ENCODE measurements at regions not wholly inside any gene's neighbourhood (a gene's known extent, or its start where the extent isn't known, plus 50 kb on each side); places are given as distances from the start of the nearest gene placed in this dataset.

DNA sequence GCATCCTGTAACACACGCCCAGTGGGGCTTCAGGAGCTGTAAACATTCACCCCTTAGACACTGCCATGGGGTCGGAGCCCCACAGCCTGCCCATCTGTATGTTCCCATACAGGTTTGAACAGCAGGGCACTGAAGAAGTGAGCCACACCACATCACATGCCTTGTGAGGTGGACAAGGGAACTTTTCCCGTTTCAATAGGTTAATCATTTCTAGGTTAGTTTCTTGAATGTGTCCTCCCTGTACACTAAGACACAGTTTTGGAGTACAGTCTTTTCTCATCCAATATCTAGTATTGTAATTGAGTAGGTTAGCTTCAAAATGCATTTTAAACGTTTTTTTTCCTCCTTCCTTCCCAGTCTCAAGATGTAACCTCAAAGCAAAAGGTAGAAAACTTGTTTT, 700.2 kb upstream of the PCDH20 start:
- dilution Hi-C loops (cut with HindIII; ENCODE audit: low sequenced_read_pairs, unreplicated experiment) (no loop called here), intact Hi-C loops (cut with micrococcal nuclease) (no loop called here)

More for the DNA sequence above, 700.2 kb upstream of the PCDH20 start:
- DNase-seq, result no peak
- Histone ChIP-seq H3K27ac (ENCODE audit: insufficient read depth, low read length) (no peak overlapping the region), H3K4ac (ENCODE audit: low read depth, low read length) (no peak overlapping the region), H3K9me3 (ENCODE audit: control insufficient read depth, insufficient read depth, low read length) (no peaks in the 10 kb centered on the region; the same call in 1 of the 2 replicates), H3K36me3 (ENCODE audit: control insufficient read depth, insufficient read depth, low read length) (no peaks in the 10 kb centered on the region), H3K4me1 (ENCODE audit: control insufficient read depth, insufficient read depth, low read length) (no peaks in the 10 kb centered on the region), H3K4me3 (ENCODE audit: insufficient read depth, low read depth, low read length) (no peak overlapping the region), H3K14ac (replicated peaks; ENCODE audit: low read depth, low read length) (no peak overlapping the region), H3K27me3 (ENCODE audit: control insufficient read depth, insufficient read depth, low read length) (no peaks in the 10 kb centered on the region), H3K18ac (ENCODE audit: low read depth, low read length) (no peak overlapping the region), H2AK5ac (ENCODE audit: low read depth, low read length) (no peak overlapping the region), H3K56ac (ENCODE audit: extremely low read depth, insufficient read depth, low read length) (no peak overlapping the region), H4K8ac (ENCODE audit: low read depth in 2 of 2, low read length in 2 of 2) (no peak overlapping the region), H3K9me1 (ENCODE audit: insufficient read depth, low read length) (no peaks in the 10 kb centered on the region), H3K9ac (ENCODE audit: low read depth, low read length) (no peak overlapping the region), H2AK9ac (replicated peaks; ENCODE audit: low read depth, low read length, poor library complexity) (no peak overlapping the region), H4K5ac (ENCODE audit: low read depth, low read length) (no peak overlapping the region), H2AFZ (replicated peaks; ENCODE audit: low read length, poor library complexity) (no peak overlapping the region), H2BK20ac (ENCODE audit: low read depth, low read length) (no peak overlapping the region), H2BK15ac (ENCODE audit: low read depth, low read length) (no peak overlapping the region), H4K20me1 (ENCODE audit: insufficient read depth, low read length) (no peaks in the 10 kb centered on the region), H4K91ac (ENCODE audit: insufficient read depth, low read depth, low read length) (no peak overlapping the region), H3K4me2 (ENCODE audit: low read depth, low read length) (no peak overlapping the region), H3K23ac (ENCODE audit: low read depth, low read length) (no peak overlapping the region), H2BK120ac (ENCODE audit: low read depth, low read length) (no peak overlapping the region), H2BK5ac (ENCODE audit: low read depth, low read length, poor library complexity, severe bottlenecking) (no peak overlapping the region), H3K79me1 (ENCODE audit: low read depth in 1 of 2, low read length in 2 of 2) (no peaks in the 10 kb centered on the region)
- TF ChIP-seq BHLHE40 (IDR thresholded peaks at IDR 0.05; ENCODE audit: low read depth, low read length) (no peak), SMC3 (IDR thresholded peaks at IDR 0.05; ENCODE audit: low read depth, low read length) (no peak), POLR2A (IDR thresholded peaks at IDR 0.05; ENCODE audit: low read depth, low read length) (no peak), CEBPB (IDR thresholded peaks at IDR 0.05; ENCODE audit: low read depth, low read length) (no peak), CHD1 (IDR thresholded peaks at IDR 0.05; ENCODE audit: low read depth, low read length) (no peak), MXI1 (IDR thresholded peaks at IDR 0.05; ENCODE audit: borderline replicate concordance, low read depth, low read length) (no peak), MAFK (IDR thresholded peaks at IDR 0.05; ENCODE audit: low read depth, low read length) (no peak), MAZ (IDR thresholded peaks at IDR 0.05; ENCODE audit: borderline replicate concordance, low read depth, low read length) (no peak), FOS (IDR thresholded peaks at IDR 0.05; ENCODE audit: low read depth, low read length) (no peak), RCOR1 (IDR thresholded peaks at IDR 0.05; ENCODE audit: insufficient replicate concordance, low read length) (no peak), RAD21 (IDR thresholded peaks at IDR 0.05; ENCODE audit: low read length) (no peak), NFE2L2 (IDR thresholded peaks at IDR 0.05; ENCODE audit: low read depth, low read length) (no peak)
- TF ChIP-seq, protein P1, sequence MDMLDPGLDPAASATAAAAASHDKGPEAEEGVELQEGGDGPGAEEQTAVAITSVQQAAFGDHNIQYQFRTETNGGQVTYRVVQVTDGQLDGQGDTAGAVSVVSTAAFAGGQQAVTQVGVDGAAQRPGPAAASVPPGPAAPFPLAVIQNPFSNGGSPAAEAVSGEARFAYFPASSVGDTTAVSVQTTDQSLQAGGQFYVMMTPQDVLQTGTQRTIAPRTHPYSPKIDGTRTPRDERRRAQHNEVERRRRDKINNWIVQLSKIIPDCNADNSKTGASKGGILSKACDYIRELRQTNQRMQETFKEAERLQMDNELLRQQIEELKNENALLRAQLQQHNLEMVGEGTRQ (IDR thresholded peaks at IDR 0.05; ENCODE audit: low read depth, low read length), result no peak
- TF ChIP-seq, protein P2, sequence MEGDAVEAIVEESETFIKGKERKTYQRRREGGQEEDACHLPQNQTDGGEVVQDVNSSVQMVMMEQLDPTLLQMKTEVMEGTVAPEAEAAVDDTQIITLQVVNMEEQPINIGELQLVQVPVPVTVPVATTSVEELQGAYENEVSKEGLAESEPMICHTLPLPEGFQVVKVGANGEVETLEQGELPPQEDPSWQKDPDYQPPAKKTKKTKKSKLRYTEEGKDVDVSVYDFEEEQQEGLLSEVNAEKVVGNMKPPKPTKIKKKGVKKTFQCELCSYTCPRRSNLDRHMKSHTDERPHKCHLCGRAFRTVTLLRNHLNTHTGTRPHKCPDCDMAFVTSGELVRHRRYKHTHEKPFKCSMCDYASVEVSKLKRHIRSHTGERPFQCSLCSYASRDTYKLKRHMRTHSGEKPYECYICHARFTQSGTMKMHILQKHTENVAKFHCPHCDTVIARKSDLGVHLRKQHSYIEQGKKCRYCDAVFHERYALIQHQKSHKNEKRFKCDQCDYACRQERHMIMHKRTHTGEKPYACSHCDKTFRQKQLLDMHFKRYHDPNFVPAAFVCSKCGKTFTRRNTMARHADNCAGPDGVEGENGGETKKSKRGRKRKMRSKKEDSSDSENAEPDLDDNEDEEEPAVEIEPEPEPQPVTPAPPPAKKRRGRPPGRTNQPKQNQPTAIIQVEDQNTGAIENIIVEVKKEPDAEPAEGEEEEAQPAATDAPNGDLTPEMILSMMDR (conservative IDR thresholded peaks at IDR 0.05; ENCODE audit: low read depth, low read length), result no peak
- ChIA-PET POLR2A (ENCODE audit: unreplicated experiment) (no interaction called here), CTCF (no interaction called here)
- in situ Hi-C loops (cut with MboI; ENCODE audit: low sequenced_read_pairs), result no loop called here
- no TSS peak for BruUV-seq (replicated peaks)
- no peak for ATAC-seq (ENCODE audit: low read depth)
- no CpG with 5 or more reads among the region's 4 CpGs for WGBS, 2 experiments (ENCODE audit: extremely low coverage in 2 of 2, insufficient read length in 1 of 2)
